ENCODE measurements at regions not wholly inside any gene's neighbourhood (a gene's known extent, or its start where the extent isn't known, plus 50 kb on each side); places are given as distances from the start of the nearest gene placed in this dataset.

GRCh38 chr3:110677506-110677905 is 394.1 kb upstream of the NECTIN3 start:
- no peak for TF ChIP-seq CTCF (IDR thresholded peaks at IDR 0.05; ENCODE audit: insufficient read depth, low read length)
- no peak for TF ChIP-seq POLR2AphosphoS5 (IDR thresholded peaks at IDR 0.05; ENCODE audit: low read depth)
